ENCODE measurements at regions not wholly inside any gene's neighbourhood (a gene's known extent, or its start where the extent isn't known, plus 50 kb on each side); places are given as distances from the start of the nearest gene placed in this dataset.

GRCh38 chr5:56412601-56413379, 179.7 kb upstream of the ANKRD55 start:
- H3K4me3 ChIP-seq = no peak overlapping the region
- TF ChIP-seq CTCF (IDR thresholded peaks at IDR 0.05) = no peak
- H3K36me3 ChIP-seq = no peaks in the 10 kb centered on the region
- peak in 3 of 4 donors; percentile 14 to 65 (median 60) for ATAC-seq
- peak overlapping the region in 2 of 4 donors; percentile 18 to 37 for H3K27ac ChIP-seq
- peak in 1 of 6 donors; percentile 68 for DNase-seq
- FAIRE-seq = no peak
- WGBS, 2 donors = 59 to 60% methylated on average over 9 of the region's 9 CpGs
- intact Hi-C loops (cut with DNase I) = no loop called here
- H3K4me1 ChIP-seq = peaks cover 0 to 19% (median 5%) of the 10 kb centered on the region in 3 donors
- H3K27me3 ChIP-seq = no peaks in the 10 kb centered on the region
- no peaks in the 10 kb centered on the region for H3K9me3 ChIP-seq

GRCh38 chr5:56410696-56411095, 177.6 kb upstream of the ANKRD55 start:
- FAIRE-seq (no peak), DNase-seq (no peak), ATAC-seq (no peak)
- Histone ChIP-seq H3K9me3 (no peaks in the 10 kb centered on the region), H3K27ac (no peak overlapping the region), H3K4me3 (no peak overlapping the region), H3K27me3 (no peaks in the 10 kb centered on the region), H3K36me3 (no peaks in the 10 kb centered on the region), H3K4me1 (peaks cover 8 to 28% (median 17%) of the 10 kb centered on the region in 3 donors)
- 94% methylated on average over 6 of the region's 6 CpGs for WGBS, 2 donors
- TF ChIP-seq CTCF (IDR thresholded peaks at IDR 0.05) = no peak
- intact Hi-C loops (cut with DNase I) = no loop called here

GRCh38 chr5:56409331-56410190, 176.4 kb upstream of the ANKRD55 start:
- TF ChIP-seq CTCF (IDR thresholded peaks at IDR 0.05) = no peak
- 49 to 64% methylated on average over 13 of the region's 13 CpGs for WGBS, 2 donors
- DNase-seq (peak in 3 of 6 donors; percentile 23 to 31 (median 27)), FAIRE-seq (no peak), ATAC-seq (peak; percentile 61 to 73 (median 72))
- peak overlapping the region in 3 of 4 donors; percentile 25 to 56 (median 50) for H3K27ac ChIP-seq
- intact Hi-C loops (cut with DNase I) = no loop called here
- H3K27me3 ChIP-seq = no peaks in the 10 kb centered on the region
- peaks cover 8 to 32% (median 29%) of the 10 kb centered on the region in 3 donors for H3K4me1 ChIP-seq
- H3K36me3 ChIP-seq = no peaks in the 10 kb centered on the region
- H3K4me3 ChIP-seq = no peak overlapping the region
- H3K9me3 ChIP-seq = no peaks in the 10 kb centered on the region

GRCh38 chr5:56406838-56407237, 173.7 kb upstream of the ANKRD55 start:
- Histone ChIP-seq H3K27ac (peak overlapping the region in 2 of 4 donors; percentile 33 to 76), H3K9me3 (no peaks in the 10 kb centered on the region), H3K36me3 (no peaks in the 10 kb centered on the region), H3K27me3 (no peaks in the 10 kb centered on the region), H3K4me1 (peaks cover 8 to 44% (median 35%) of the 10 kb centered on the region in 3 donors), H3K4me3 (no peak overlapping the region)
- no peak for TF ChIP-seq CTCF (IDR thresholded peaks at IDR 0.05)
- intact Hi-C loops (cut with DNase I) = no loop called here
- DNase-seq (no peak), FAIRE-seq (no peak), ATAC-seq (no peak)
- WGBS, 2 donors = 64 to 68% methylated on average over 2 of the region's 2 CpGs
